ENCODE measurements at regions not wholly inside any gene's neighbourhood (a gene's known extent, or its start where the extent isn't known, plus 50 kb on each side); places are given as distances from the start of the nearest gene placed in this dataset.

GRCh38 chr6:147108259-147108910, 95.8 kb upstream of the STXBP5 start:
- no peak for FAIRE-seq
- no peak for DNase-seq (ENCODE audit: insufficient read length)
- TF ChIP-seq TAF1 (IDR thresholded peaks at IDR 0.05; ENCODE audit: borderline replicate concordance, low read depth, low read length): no peak
- TF ChIP-seq POLR2A (IDR thresholded peaks at IDR 0.05; ENCODE audit: low read depth, low read length): no peak
- no peak for TF ChIP-seq POLR2AphosphoS5 (IDR thresholded peaks at IDR 0.05; ENCODE audit: low read depth, low read length)

- FAIRE-seq (no peak), DNase-seq (ENCODE audit: insufficient read length) (no peak)
- no peak for TF ChIP-seq POLR2A (IDR thresholded peaks at IDR 0.05; ENCODE audit: low read depth, low read length)
- TF ChIP-seq TAF1 (IDR thresholded peaks at IDR 0.05; ENCODE audit: borderline replicate concordance, low read depth, low read length): no peak
- TF ChIP-seq POLR2AphosphoS5 (IDR thresholded peaks at IDR 0.05; ENCODE audit: low read depth, low read length): no peak
These were observed 94.5 kb upstream of the STXBP5 start for GRCh38 chr6:147109707-147110106.

GRCh38 chr6:147116056-147116455, 88.2 kb upstream of the STXBP5 start:
- FAIRE-seq: no peak
- no peak for DNase-seq (ENCODE audit: insufficient read length)
- TF ChIP-seq TAF1 (IDR thresholded peaks at IDR 0.05; ENCODE audit: borderline replicate concordance, low read depth, low read length) (no peak), POLR2AphosphoS5 (IDR thresholded peaks at IDR 0.05; ENCODE audit: low read depth, low read length) (no peak), POLR2A (IDR thresholded peaks at IDR 0.05; ENCODE audit: low read depth, low read length) (no peak)

GRCh38 chr6:147117011-147117410, 87.2 kb upstream of the STXBP5 start:
- TF ChIP-seq TAF1 (IDR thresholded peaks at IDR 0.05; ENCODE audit: borderline replicate concordance, low read depth, low read length) (no peak), POLR2AphosphoS5 (IDR thresholded peaks at IDR 0.05; ENCODE audit: low read depth, low read length) (no peak), POLR2A (IDR thresholded peaks at IDR 0.05; ENCODE audit: low read depth, low read length) (no peak)
- DNase-seq (ENCODE audit: insufficient read length) (no peak), FAIRE-seq (no peak)

- TF ChIP-seq POLR2A (IDR thresholded peaks at IDR 0.05; ENCODE audit: low read depth, low read length): no peak
- TF ChIP-seq TAF1 (IDR thresholded peaks at IDR 0.05; ENCODE audit: borderline replicate concordance, low read depth, low read length): no peak
- no peak for TF ChIP-seq POLR2AphosphoS5 (IDR thresholded peaks at IDR 0.05; ENCODE audit: low read depth, low read length)
- DNase-seq (ENCODE audit: insufficient read length): no peak
- FAIRE-seq: no peak
These were observed 86.6 kb upstream of the STXBP5 start for GRCh38 chr6:147117580-147117979.

GRCh38 chr6:147119310-147119709, 84.9 kb upstream of the STXBP5 start:
- no peak for TF ChIP-seq TAF1 (IDR thresholded peaks at IDR 0.05; ENCODE audit: borderline replicate concordance, low read depth, low read length)
- no peak for TF ChIP-seq POLR2AphosphoS5 (IDR thresholded peaks at IDR 0.05; ENCODE audit: low read depth, low read length)
- TF ChIP-seq POLR2A (IDR thresholded peaks at IDR 0.05; ENCODE audit: low read depth, low read length): no peak
- FAIRE-seq: no peak
- DNase-seq (ENCODE audit: insufficient read length): no peak

- TF ChIP-seq TAF1 (IDR thresholded peaks at IDR 0.05; ENCODE audit: borderline replicate concordance, low read depth, low read length) (no peak), POLR2AphosphoS5 (IDR thresholded peaks at IDR 0.05; ENCODE audit: low read depth, low read length) (no peak), POLR2A (IDR thresholded peaks at IDR 0.05; ENCODE audit: low read depth, low read length) (no peak)
- no peak for FAIRE-seq
- DNase-seq (ENCODE audit: insufficient read length): no peak
These were observed 81.4 kb upstream of the STXBP5 start for GRCh38 chr6:147122823-147123222.

GRCh38 chr6:147126618-147127022, 77.6 kb upstream of the STXBP5 start:
- TF ChIP-seq POLR2A (IDR thresholded peaks at IDR 0.05; ENCODE audit: low read depth, low read length): no peak
- TF ChIP-seq TAF1 (IDR thresholded peaks at IDR 0.05; ENCODE audit: borderline replicate concordance, low read depth, low read length): no peak
- DNase-seq (ENCODE audit: insufficient read length) (no peak), FAIRE-seq (no peak)

- no peak for FAIRE-seq
These were observed 76.6 kb upstream of the STXBP5 start for GRCh38 chr6:147127587-147127986.

GRCh38 chr6:147128056-147128455, 76.2 kb upstream of the STXBP5 start:
- TF ChIP-seq POLR2AphosphoS5 (IDR thresholded peaks at IDR 0.05; ENCODE audit: low read depth, low read length): no peak
- no peak for TF ChIP-seq POLR2A (IDR thresholded peaks at IDR 0.05; ENCODE audit: low read depth, low read length)
- no peak for TF ChIP-seq TAF1 (IDR thresholded peaks at IDR 0.05; ENCODE audit: borderline replicate concordance, low read depth, low read length)
- no peak for DNase-seq (ENCODE audit: insufficient read length)
- no peak for FAIRE-seq

More at GRCh38 chr6:147127587-147127986, 76.6 kb upstream of the STXBP5 start:
- no peak for TF ChIP-seq POLR2A (IDR thresholded peaks at IDR 0.05; ENCODE audit: low read depth, low read length)
- TF ChIP-seq POLR2AphosphoS5 (IDR thresholded peaks at IDR 0.05; ENCODE audit: low read depth, low read length): no peak
- TF ChIP-seq TAF1 (IDR thresholded peaks at IDR 0.05; ENCODE audit: borderline replicate concordance, low read depth, low read length): no peak
- no peak for DNase-seq (ENCODE audit: insufficient read length)

GRCh38 chr6:147131532-147132128, 72.6 kb upstream of the STXBP5 start:
- TF ChIP-seq POLR2AphosphoS5 (IDR thresholded peaks at IDR 0.05; ENCODE audit: low read depth, low read length) (no peak), TAF1 (IDR thresholded peaks at IDR 0.05; ENCODE audit: borderline replicate concordance, low read depth, low read length) (no peak), POLR2A (IDR thresholded peaks at IDR 0.05; ENCODE audit: low read depth, low read length) (no peak)
- FAIRE-seq (no peak), DNase-seq (ENCODE audit: insufficient read length) (no peak)

- TF ChIP-seq TAF1 (IDR thresholded peaks at IDR 0.05; ENCODE audit: borderline replicate concordance, low read depth, low read length) (no peak), POLR2AphosphoS5 (IDR thresholded peaks at IDR 0.05; ENCODE audit: low read depth, low read length) (no peak), POLR2A (IDR thresholded peaks at IDR 0.05; ENCODE audit: low read depth, low read length) (no peak)
- no peak for DNase-seq (ENCODE audit: insufficient read length)
- no peak for FAIRE-seq
These were observed 71.3 kb upstream of the STXBP5 start for GRCh38 chr6:147132889-147133288.

Measured in GM12892 (cell line).